H9 (cell line): ENCODE measurements at regions not wholly inside any gene's neighbourhood (a gene's known extent, or its start where the extent isn't known, plus 50 kb on each side); places are given as distances from the start of the nearest gene placed in this dataset.

Source experiments
- DNase-seq: peaks from one replicate; pipeline ENCODE4 v3.0.0-alpha.2; 2017
- H2AFZ ChIP-seq: one replicate; pipeline ENCODE4 v1.6.1; 2013; ENCODE audit warnings: mild to moderate bottlenecking, low read length, control low read depth, moderate library complexity
- H2AK5ac ChIP-seq: 2 replicates; pipeline ENCODE4 v1.6.1; 2013; ENCODE audit warnings: low read length, control low read depth, mixed read lengths; ENCODE audit not compliant: insufficient read length
- H2BK120ac ChIP-seq: one replicate; pipeline ENCODE4 v1.6.1; 2013; ENCODE audit warnings: low read depth, mild to moderate bottlenecking, low read length, control low read depth, inconsistent platforms; ENCODE audit not compliant: poor library complexity, severe bottlenecking
- H2BK12ac ChIP-seq: 2 replicates; pipeline ENCODE4 v1.6.1; 2013; ENCODE audit warnings: low read length, control low read depth, mixed read lengths, low read depth; ENCODE audit not compliant: insufficient read length
- H2BK15ac ChIP-seq: 2 replicates; pipeline ENCODE4 v1.6.1; 2013; ENCODE audit warnings: low read depth, low read length, control low read depth
- H2BK20ac ChIP-seq: one replicate; pipeline ENCODE4 v1.6.1; 2013; ENCODE audit warnings: low read depth, mild to moderate bottlenecking, low read length, control low read depth, inconsistent platforms; ENCODE audit not compliant: poor library complexity, severe bottlenecking
- H2BK5ac ChIP-seq: 2 replicates; pipeline ENCODE4 v1.6.1; 2013; ENCODE audit warnings: low read length, control low read depth, mixed read lengths; ENCODE audit not compliant: insufficient read length
- H3K14ac ChIP-seq: 2 replicates; pipeline ENCODE4 v1.6.1; 2013; ENCODE audit warnings: low read length, control low read depth; ENCODE audit not compliant: insufficient read depth
- H3K18ac ChIP-seq: 2 replicates; pipeline ENCODE4 v1.6.1; 2013; ENCODE audit warnings: low read depth, mild to moderate bottlenecking, mixed read lengths, low read length, control low read depth; ENCODE audit not compliant: insufficient read length
- H3K23ac ChIP-seq: 2 replicates; pipeline ENCODE4 v1.6.1; 2013; ENCODE audit warnings: low read length, control low read depth, mixed read lengths, low read depth; ENCODE audit not compliant: insufficient read length
- H3K23me2 ChIP-seq: 2 replicates; pipeline ENCODE4 v1.6.1; 2013; ENCODE audit warnings: low read depth, mild to moderate bottlenecking, mixed read lengths, low read length, control low read depth; ENCODE audit not compliant: insufficient read length, poor library complexity, severe bottlenecking
- H3K27ac ChIP-seq: 2 replicates; pipeline ENCODE4 v1.5.1; 2013; ENCODE audit warnings: low read length, control low read depth, mixed read lengths, low read depth; ENCODE audit not compliant: insufficient read length
- H3K27me3 ChIP-seq: 2 replicates; pipeline ENCODE4 v1.6.1; 2013; ENCODE audit warnings: low read length, control low read depth, inconsistent platforms; ENCODE audit not compliant: insufficient read depth
- H3K4ac ChIP-seq: 2 replicates; pipeline ENCODE4 v1.6.1; 2013; ENCODE audit warnings: low read depth, mild to moderate bottlenecking, control low read depth, inconsistent platforms, low read length, moderate library complexity
- H3K4me1 ChIP-seq: 2 replicates; pipeline ENCODE4 v1.6.1; 2013; ENCODE audit warnings: low read length, control low read depth, inconsistent platforms; ENCODE audit not compliant: insufficient read depth
- H3K4me2 ChIP-seq: 2 replicates; pipeline ENCODE4 v1.6.1; 2013; ENCODE audit warnings: low read length, control low read depth, mixed read lengths; ENCODE audit not compliant: insufficient read length, insufficient read depth
- H3K56ac ChIP-seq: 2 replicates; pipeline ENCODE4 v1.6.1; 2013; ENCODE audit warnings: low read depth, mild to moderate bottlenecking, mixed read lengths, low read length, control low read depth; ENCODE audit not compliant: insufficient read length
- H3K79me1 ChIP-seq: 2 replicates; pipeline ENCODE4 v1.6.1; 2013; ENCODE audit warnings: low read depth, mild to moderate bottlenecking, moderate library complexity, low read length, control low read depth, inconsistent platforms; ENCODE audit not compliant: insufficient read depth, poor library complexity, severe bottlenecking
- H3K79me2 ChIP-seq: 2 replicates; pipeline ENCODE4 v1.6.1; 2013; ENCODE audit warnings: low read length, control low read depth, inconsistent platforms; ENCODE audit not compliant: insufficient read depth
- H3K9ac ChIP-seq: 2 replicates; pipeline ENCODE4 v1.6.1; 2013; ENCODE audit warnings: low read length, control low read depth, mixed read lengths; ENCODE audit not compliant: insufficient read length; ENCODE audit errors: extremely low read depth
- H3K9me3 ChIP-seq: one replicate; pipeline ENCODE4 v1.6.1; 2013; ENCODE audit warnings: low read depth, low read length, inconsistent platforms; ENCODE audit not compliant: control insufficient read depth
- H3T11ph ChIP-seq: one replicate; pipeline ENCODE4 v1.6.1; 2013; ENCODE audit warnings: mild to moderate bottlenecking, low read length, control low read depth, inconsistent platforms
- H4K20me1 ChIP-seq: one replicate; pipeline ENCODE4 v1.6.1; 2013; ENCODE audit not compliant: control insufficient read depth, insufficient read length, insufficient read depth
- H4K5ac ChIP-seq: 2 replicates; pipeline ENCODE4 v1.6.1; 2013; ENCODE audit warnings: low read depth, mild to moderate bottlenecking, mixed read lengths, low read length, control low read depth; ENCODE audit not compliant: insufficient read length
- H4K8ac ChIP-seq: replicated peaks from 2 replicates; pipeline ENCODE4 v1.6.1; 2013; ENCODE audit warnings: low read length, control low read depth, mixed read lengths, low read depth; ENCODE audit not compliant: insufficient read length
- H4K91ac ChIP-seq: 2 replicates; pipeline ENCODE4 v1.6.1; 2013; ENCODE audit warnings: low read depth, mild to moderate bottlenecking, moderate library complexity, mixed read lengths, low read length, control low read depth; ENCODE audit not compliant: insufficient read length
- H3K27ac Mint-ChIP-seq, 3 experiments: 2 replicates in 2 of 3; 3 replicates in 1 of 3; pipeline ENCODE4 v1.8.0; 2020 to 2021; ENCODE audit warnings: mixed read lengths in 3 of 3, mild to moderate bottlenecking in 1 of 3, moderate library complexity in 1 of 3
- H3K27me3 Mint-ChIP-seq: 2 replicates; pipeline ENCODE4 v1.8.0; 2021; ENCODE audit warnings: low read depth, mild to moderate bottlenecking, moderate library complexity, mixed read lengths
- H3K36me3 Mint-ChIP-seq, 3 experiments: 2 replicates in 2 of 3; 3 replicates in 1 of 3; pipeline ENCODE4 v1.8.0; 2020 to 2021; ENCODE audit warnings: low read depth in 3 of 3, mixed read lengths in 3 of 3; ENCODE audit not compliant: insufficient read depth in 1 of 3
- H3K4me1 Mint-ChIP-seq, 2 experiments: 2 replicates each; pipeline ENCODE4 v1.8.0; 2020; ENCODE audit warnings: mixed read lengths in 2 of 2
- H3K4me3 Mint-ChIP-seq, 2 experiments: 2 replicates in 1 of 2; 3 replicates in 1 of 2; pipeline ENCODE4 v1.8.0; 2020 to 2021; ENCODE audit warnings: mild to moderate bottlenecking in 2 of 2, mixed read lengths in 2 of 2, moderate library complexity in 1 of 2
- H3K9me3 Mint-ChIP-seq, 2 experiments: 2 replicates in 1 of 2; 3 replicates in 1 of 2; pipeline ENCODE4 v1.8.0; 2020; ENCODE audit warnings: mild to moderate bottlenecking in 2 of 2, mixed read lengths in 2 of 2, moderate library complexity in 1 of 2
- WGBS: extraction: QIAGEN DNeasy Blood & Tissue Kit; methylation state at CpG from one replicate; pipeline ENCODE4 v1.1.7; 2013; ENCODE audit warnings: missing lambda C conversion rate, low lambda C conversion rate, mixed read lengths; ENCODE audit not compliant: insufficient read length; ENCODE audit errors: extremely low coverage; 5-methylcytosine and 5-hydroxymethylcytosine counted together
- TF ChIP-seq, protein P1 (sequence below): fragments of 200-600 bp; sonication (generic); conservative IDR thresholded peaks from 3 replicates; pipeline ENCODE4 v1.8.0; 2021; ENCODE audit warnings: antibody characterized with exemption, mild to moderate bottlenecking

DNA sequence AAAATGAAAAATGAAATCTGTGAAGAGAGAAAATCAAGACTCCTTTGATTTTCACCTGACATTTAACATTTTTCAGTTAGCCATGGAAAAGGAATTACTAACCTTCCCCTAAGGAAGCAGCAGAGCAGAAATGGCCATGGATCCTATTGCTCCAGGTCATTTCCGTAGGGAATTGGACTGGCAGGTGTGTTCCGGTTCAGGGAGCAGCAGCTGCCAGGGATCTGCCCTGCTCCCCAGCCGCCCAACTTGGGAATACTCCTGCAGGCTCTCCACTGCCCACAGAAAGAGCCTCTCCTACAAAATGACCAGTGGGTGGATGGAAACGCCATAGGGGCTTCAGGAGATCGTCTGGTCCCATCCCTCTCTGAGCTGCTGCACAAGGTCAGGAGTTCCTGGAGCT, 86.0 kb upstream of the MAPK4 start:
- Histone ChIP-seq H3K9me3 (no peaks in the 10 kb centered on the region), H3K4me1 (no peaks in the 10 kb centered on the region), H2BK120ac (no peak overlapping the region), H2BK20ac (no peak overlapping the region), H4K20me1 (no peaks in the 10 kb centered on the region), H3K56ac (no peak overlapping the region), H3K4me2 (no peak overlapping the region), H3K14ac (no peak overlapping the region), H2BK12ac (no peak overlapping the region), H3K79me1 (no peaks in the 10 kb centered on the region), H3K18ac (no peak overlapping the region), H3K23me2 (no peaks in the 10 kb centered on the region), H4K8ac (no peak overlapping the region), H3K23ac (no peak overlapping the region), H3K79me2 (no peaks in the 10 kb centered on the region), H4K91ac (no peak overlapping the region), H2AK5ac (no peak overlapping the region), H3K27me3 (no peaks in the 10 kb centered on the region), H3K4ac (no peak overlapping the region), H4K5ac (no peak overlapping the region), H2BK15ac (no peak overlapping the region), H3K9ac (no peak overlapping the region), H2BK5ac (no peak overlapping the region), H3K27ac (no peak overlapping the region), H3T11ph (no peak overlapping the region), H2AFZ (no peak overlapping the region)
- H3K4me3 Mint-ChIP-seq: no peak overlapping the region
- H3K27me3 Mint-ChIP-seq: no peaks in the 10 kb centered on the region; the same call in 1 of the 2 replicates
- DNase-seq: no peak
- H3K4me1 Mint-ChIP-seq: peaks cover 8% of the 10 kb centered on the region in 2 experiments
- no peaks in the 10 kb centered on the region; a peak in 2 of 5 replicates for H3K9me3 Mint-ChIP-seq
- TF ChIP-seq, protein P1, sequence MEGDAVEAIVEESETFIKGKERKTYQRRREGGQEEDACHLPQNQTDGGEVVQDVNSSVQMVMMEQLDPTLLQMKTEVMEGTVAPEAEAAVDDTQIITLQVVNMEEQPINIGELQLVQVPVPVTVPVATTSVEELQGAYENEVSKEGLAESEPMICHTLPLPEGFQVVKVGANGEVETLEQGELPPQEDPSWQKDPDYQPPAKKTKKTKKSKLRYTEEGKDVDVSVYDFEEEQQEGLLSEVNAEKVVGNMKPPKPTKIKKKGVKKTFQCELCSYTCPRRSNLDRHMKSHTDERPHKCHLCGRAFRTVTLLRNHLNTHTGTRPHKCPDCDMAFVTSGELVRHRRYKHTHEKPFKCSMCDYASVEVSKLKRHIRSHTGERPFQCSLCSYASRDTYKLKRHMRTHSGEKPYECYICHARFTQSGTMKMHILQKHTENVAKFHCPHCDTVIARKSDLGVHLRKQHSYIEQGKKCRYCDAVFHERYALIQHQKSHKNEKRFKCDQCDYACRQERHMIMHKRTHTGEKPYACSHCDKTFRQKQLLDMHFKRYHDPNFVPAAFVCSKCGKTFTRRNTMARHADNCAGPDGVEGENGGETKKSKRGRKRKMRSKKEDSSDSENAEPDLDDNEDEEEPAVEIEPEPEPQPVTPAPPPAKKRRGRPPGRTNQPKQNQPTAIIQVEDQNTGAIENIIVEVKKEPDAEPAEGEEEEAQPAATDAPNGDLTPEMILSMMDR: no peak
- no CpG with 5 or more reads among the region's 5 CpGs for WGBS
- H3K36me3 Mint-ChIP-seq: no peaks in the 10 kb centered on the region
- no peak overlapping the region for H3K27ac Mint-ChIP-seq
